SK-N-SH treated with all-trans-retinoic acid at 6 μM for 48 hours (cell line): ENCODE measurements at regions not wholly inside any gene's neighbourhood (a gene's known extent, or its start where the extent isn't known, plus 50 kb on each side); places are given as distances from the start of the nearest gene placed in this dataset.

Experiments used
- ATAC-seq: fragments of 200-7000 bp; cut with Tn5 transposase; 3 replicates; pipeline ENCODE4 v1.9.1; 2020; ENCODE audit warnings: mild to moderate bottlenecking, moderate library complexity
- ARNTL ChIP-seq: fragments of 450-650 bp; formaldehyde crosslinking; IDR thresholded peaks from 2 replicates; pipeline ENCODE4 v1.5.0; 2020; ENCODE audit warnings: low read depth, mild to moderate bottlenecking, moderate library complexity, borderline replicate concordance
- BACH2 ChIP-seq: fragments of 250-450 bp; sonication (Bioruptor Pico); IDR thresholded peaks from 2 replicates; pipeline ENCODE4 v1.9.0; 2021; ENCODE audit warnings: mild to moderate bottlenecking, borderline replicate concordance
- CSDC2 ChIP-seq: fragments of 250-450 bp; sonication (Bioruptor Pico); IDR thresholded peaks from 2 replicates; pipeline ENCODE4 v1.5.0; 2020; ENCODE audit warnings: mild to moderate bottlenecking, moderate library complexity
- CSRNP3 ChIP-seq: fragments of 250-450 bp; sonication (Bioruptor Pico); IDR thresholded peaks from 2 replicates; pipeline ENCODE4 v1.5.1; 2021; ENCODE audit warnings: mild to moderate bottlenecking, moderate library complexity
- GLIS3 ChIP-seq: fragments of 250-450 bp; sonication (Bioruptor Pico); IDR thresholded peaks from 2 replicates; pipeline ENCODE4 v1.5.0; 2020; ENCODE audit warnings: mild to moderate bottlenecking, moderate library complexity
- ISL1 ChIP-seq: fragments of 250-450 bp; sonication (Bioruptor Pico); IDR thresholded peaks from 2 replicates; pipeline ENCODE4 v2.1.2; 2022; ENCODE audit warnings: mild to moderate bottlenecking, moderate library complexity
- OSR1 ChIP-seq: fragments of 250-450 bp; sonication (Bioruptor Pico); IDR thresholded peaks from 2 replicates; pipeline ENCODE4 v1.8.0; 2022; ENCODE audit warnings: moderate library complexity, mild to moderate bottlenecking, inconsistent platforms
- POU6F1 ChIP-seq: fragments of 250-450 bp; sonication (Bioruptor Pico); IDR thresholded peaks from 2 replicates; pipeline ENCODE4 v1.8.0; 2021; ENCODE audit warnings: low read depth, mild to moderate bottlenecking, moderate library complexity, borderline replicate concordance
- RARB ChIP-seq: fragments of 250-450 bp; sonication (Bioruptor Pico); IDR thresholded peaks from 2 replicates; pipeline ENCODE4 v1.8.0; 2021; ENCODE audit warnings: mild to moderate bottlenecking, moderate library complexity
- ZC3H10 ChIP-seq: fragments of 250-450 bp; sonication (Bioruptor Pico); IDR thresholded peaks from 2 replicates; pipeline ENCODE4 v1.5.1; 2021; ENCODE audit warnings: mild to moderate bottlenecking, moderate library complexity
- ZFP3 ChIP-seq: fragments of 250-450 bp; sonication (Bioruptor Pico); IDR thresholded peaks from 2 replicates; pipeline ENCODE4 v1.5.0; 2020; ENCODE audit warnings: mild to moderate bottlenecking, moderate library complexity
- ZFP30 ChIP-seq: fragments of 450-650 bp; formaldehyde crosslinking; IDR thresholded peaks from 2 replicates; pipeline ENCODE4 v1.5.0; 2022; ENCODE audit warnings: mild to moderate bottlenecking, moderate library complexity
- ZNF565 ChIP-seq: fragments of 450-650 bp; formaldehyde crosslinking; conservative IDR thresholded peaks from 2 replicates; pipeline ENCODE4 v1.5.0; 2020; ENCODE audit warnings: low read depth, mild to moderate bottlenecking, moderate library complexity
- ZNF70 ChIP-seq: fragments of 450-650 bp; formaldehyde crosslinking; IDR thresholded peaks from 2 replicates; pipeline ENCODE4 v1.5.0; 2020; ENCODE audit warnings: mild to moderate bottlenecking, moderate library complexity
- TF ChIP-seq, protein P1 (sequence below): fragments of 250-450 bp; sonication (Bioruptor Pico); IDR thresholded peaks from 2 replicates; pipeline ENCODE4 v1.8.0; 2020; ENCODE audit warnings: mild to moderate bottlenecking, moderate library complexity, borderline replicate concordance
- TF ChIP-seq, protein P2 (sequence below): fragments of 250-450 bp; sonication (Bioruptor Pico); IDR thresholded peaks from 2 replicates; pipeline ENCODE4 v1.5.1; 2020; ENCODE audit warnings: low read depth, mild to moderate bottlenecking, moderate library complexity
- TF ChIP-seq, protein P3 (sequence below): fragments of 250-450 bp; sonication (Bioruptor Pico); IDR thresholded peaks from 2 replicates; pipeline ENCODE4 v1.5.0; 2020; ENCODE audit warnings: mild to moderate bottlenecking, moderate library complexity

- no peak for TF ChIP-seq GLIS3
- no peak for TF ChIP-seq ISL1 (CRISPR knock-in tag)
- TF ChIP-seq CSDC2: no peak
- no peak for TF ChIP-seq RARB (CRISPR knock-in tag)
- TF ChIP-seq, protein P1, sequence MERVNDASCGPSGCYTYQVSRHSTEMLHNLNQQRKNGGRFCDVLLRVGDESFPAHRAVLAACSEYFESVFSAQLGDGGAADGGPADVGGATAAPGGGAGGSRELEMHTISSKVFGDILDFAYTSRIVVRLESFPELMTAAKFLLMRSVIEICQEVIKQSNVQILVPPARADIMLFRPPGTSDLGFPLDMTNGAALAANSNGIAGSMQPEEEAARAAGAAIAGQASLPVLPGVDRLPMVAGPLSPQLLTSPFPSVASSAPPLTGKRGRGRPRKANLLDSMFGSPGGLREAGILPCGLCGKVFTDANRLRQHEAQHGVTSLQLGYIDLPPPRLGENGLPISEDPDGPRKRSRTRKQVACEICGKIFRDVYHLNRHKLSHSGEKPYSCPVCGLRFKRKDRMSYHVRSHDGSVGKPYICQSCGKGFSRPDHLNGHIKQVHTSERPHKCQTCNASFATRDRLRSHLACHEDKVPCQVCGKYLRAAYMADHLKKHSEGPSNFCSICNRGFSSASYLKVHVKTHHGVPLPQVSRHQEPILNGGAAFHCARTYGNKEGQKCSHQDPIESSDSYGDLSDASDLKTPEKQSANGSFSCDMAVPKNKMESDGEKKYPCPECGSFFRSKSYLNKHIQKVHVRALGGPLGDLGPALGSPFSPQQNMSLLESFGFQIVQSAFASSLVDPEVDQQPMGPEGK (CRISPR knock-in tag): no peak
- TF ChIP-seq, protein P2, sequence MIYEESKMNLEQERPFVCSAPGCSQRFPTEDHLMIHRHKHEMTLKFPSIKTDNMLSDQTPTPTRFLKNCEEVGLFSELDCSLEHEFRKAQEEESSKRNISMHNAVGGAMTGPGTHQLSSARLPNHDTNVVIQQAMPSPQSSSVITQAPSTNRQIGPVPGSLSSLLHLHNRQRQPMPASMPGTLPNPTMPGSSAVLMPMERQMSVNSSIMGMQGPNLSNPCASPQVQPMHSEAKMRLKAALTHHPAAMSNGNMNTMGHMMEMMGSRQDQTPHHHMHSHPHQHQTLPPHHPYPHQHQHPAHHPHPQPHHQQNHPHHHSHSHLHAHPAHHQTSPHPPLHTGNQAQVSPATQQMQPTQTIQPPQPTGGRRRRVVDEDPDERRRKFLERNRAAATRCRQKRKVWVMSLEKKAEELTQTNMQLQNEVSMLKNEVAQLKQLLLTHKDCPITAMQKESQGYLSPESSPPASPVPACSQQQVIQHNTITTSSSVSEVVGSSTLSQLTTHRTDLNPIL (CRISPR knock-in tag): no peak
- TF ChIP-seq ARNTL (CRISPR knock-in tag): no peak
Observed at GRCh38 chr9:117516676-117517632, 102.1 kb upstream of the ASTN2 start (continued).

GRCh38 chr9:117511852-117512481 lies 97.1 kb upstream of the ASTN2 start:
- TF ChIP-seq OSR1 (CRISPR knock-in tag) (no peak), ISL1 (CRISPR knock-in tag) (no peak), BACH2 (CRISPR knock-in tag) (no peak), ZFP3 (CRISPR knock-in tag) (no peak)
- TF ChIP-seq, protein P3, sequence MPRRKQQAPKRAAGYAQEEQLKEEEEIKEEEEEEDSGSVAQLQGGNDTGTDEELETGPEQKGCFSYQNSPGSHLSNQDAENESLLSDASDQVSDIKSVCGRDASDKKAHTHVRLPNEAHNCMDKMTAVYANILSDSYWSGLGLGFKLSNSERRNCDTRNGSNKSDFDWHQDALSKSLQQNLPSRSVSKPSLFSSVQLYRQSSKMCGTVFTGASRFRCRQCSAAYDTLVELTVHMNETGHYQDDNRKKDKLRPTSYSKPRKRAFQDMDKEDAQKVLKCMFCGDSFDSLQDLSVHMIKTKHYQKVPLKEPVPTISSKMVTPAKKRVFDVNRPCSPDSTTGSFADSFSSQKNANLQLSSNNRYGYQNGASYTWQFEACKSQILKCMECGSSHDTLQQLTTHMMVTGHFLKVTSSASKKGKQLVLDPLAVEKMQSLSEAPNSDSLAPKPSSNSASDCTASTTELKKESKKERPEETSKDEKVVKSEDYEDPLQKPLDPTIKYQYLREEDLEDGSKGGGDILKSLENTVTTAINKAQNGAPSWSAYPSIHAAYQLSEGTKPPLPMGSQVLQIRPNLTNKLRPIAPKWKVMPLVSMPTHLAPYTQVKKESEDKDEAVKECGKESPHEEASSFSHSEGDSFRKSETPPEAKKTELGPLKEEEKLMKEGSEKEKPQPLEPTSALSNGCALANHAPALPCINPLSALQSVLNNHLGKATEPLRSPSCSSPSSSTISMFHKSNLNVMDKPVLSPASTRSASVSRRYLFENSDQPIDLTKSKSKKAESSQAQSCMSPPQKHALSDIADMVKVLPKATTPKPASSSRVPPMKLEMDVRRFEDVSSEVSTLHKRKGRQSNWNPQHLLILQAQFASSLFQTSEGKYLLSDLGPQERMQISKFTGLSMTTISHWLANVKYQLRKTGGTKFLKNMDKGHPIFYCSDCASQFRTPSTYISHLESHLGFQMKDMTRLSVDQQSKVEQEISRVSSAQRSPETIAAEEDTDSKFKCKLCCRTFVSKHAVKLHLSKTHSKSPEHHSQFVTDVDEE: no peak
- no peak for ATAC-seq

GRCh38 chr9:117496307-117496706 lies 81.5 kb upstream of the ASTN2 start:
- ATAC-seq: no peak
- TF ChIP-seq BACH2 (CRISPR knock-in tag) (no peak), ZNF70 (CRISPR knock-in tag) (no peak), ZFP3 (CRISPR knock-in tag) (no peak), ZNF565 (no peak), ZC3H10 (no peak), OSR1 (CRISPR knock-in tag) (no peak), ZFP30 (CRISPR knock-in tag) (no peak), POU6F1 (CRISPR knock-in tag) (no peak), CSRNP3 (CRISPR knock-in tag) (no peak)
